Loucy (cell line): ENCODE measurements at regions not wholly inside any gene's neighbourhood (a gene's known extent, or its start where the extent isn't known, plus 50 kb on each side); places are given as distances from the start of the nearest gene placed in this dataset.

ENCODE experiments used
- CTCF ChIP-seq: fragments of 200-600 bp; sonication (generic); conservative IDR thresholded peaks from 2 replicates; pipeline ENCODE4 v1.5.1; 2014; ENCODE audit warnings: mild to moderate bottlenecking, antibody characterized with exemption, low read length
- EZH2phosphoT487 ChIP-seq: fragments of 200-600 bp; IDR thresholded peaks from 2 replicates; pipeline ENCODE4 v1.6.1; 2018; ENCODE audit warnings: antibody characterized with exemption, mild to moderate bottlenecking, moderate library complexity, borderline replicate concordance

GRCh38 chr2:176963568-176964287 is 248.9 kb upstream of the HNRNPA3 start:
- no peak for TF ChIP-seq CTCF
- no peak for TF ChIP-seq EZH2phosphoT487
